ENCODE measurements at regions not wholly inside any gene's neighbourhood (a gene's known extent, or its start where the extent isn't known, plus 50 kb on each side); places are given as distances from the start of the nearest gene placed in this dataset.
A peak's percentile ranks its signal among the peaks of the same experiment; 100 is the strongest.

GRCh38 chr6:163655217-163656121 lies 241.0 kb downstream of the QKI start:
- in situ Hi-C loops (cut with MboI) (no loop called here), intact Hi-C loops (cut with micrococcal nuclease) (loop anchor here (1.0 to 10.0 kb wide), 2 partner anchors 301 to 449 kb away; no protein-coding TSS in a partner anchor)
- H3K27me3 ChIP-seq (ENCODE audit: control insufficient read depth in 2 of 2, insufficient read depth in 2 of 2, low read length in 2 of 2) = peaks cover 4 to 14% of the 10 kb centered on the region in 2 experiments
- no peak overlapping the region for H3K9ac ChIP-seq (ENCODE audit: insufficient read depth in 1 of 2, low read depth in 2 of 2, low read length in 2 of 2)
- ChIA-PET CTCF (ENCODE audit: low intra/inter-chr PET ratio) (no interaction called here), POLR2A (no interaction called here)
- no peaks in the 10 kb centered on the region for H4K20me1 ChIP-seq (replicated peaks; ENCODE audit: control insufficient read depth, insufficient read depth, low read length)
- no peak overlapping the region for H3K4me3 ChIP-seq
- no peak overlapping the region for H3K27ac ChIP-seq (ENCODE audit: extremely low read depth, low read depth, low read length)
- DNase-seq (ENCODE audit: extremely low read depth in 1 of 4, low spot score in 3 of 4) = peak in 1 of 4 experiments; percentile 17
- no peaks in the 10 kb centered on the region for H3K9me3 ChIP-seq (replicated peaks; ENCODE audit: control insufficient read depth, insufficient read depth, low read depth, low read length)
- no peaks in the 10 kb centered on the region for H3K9me1 ChIP-seq (ENCODE audit: control insufficient read depth, insufficient read depth, low read length)
- H3K4me1 ChIP-seq (replicated peaks in 1 of 2; ENCODE audit: control insufficient read depth in 2 of 2, insufficient read depth in 2 of 2, low read length in 2 of 2) = no peaks in the 10 kb centered on the region
- FAIRE-seq = no peak
- peak; percentile 77 for ATAC-seq
- H2AFZ ChIP-seq (ENCODE audit: low read depth, low read length) = no peak overlapping the region
- H3K79me2 ChIP-seq (ENCODE audit: control insufficient read depth, insufficient read depth, low read length) = no peaks in the 10 kb centered on the region
- BruUV-seq (replicated peaks) = no TSS peak
- H3K36me3 ChIP-seq (ENCODE audit: control insufficient read depth, insufficient read depth, low read length) = no peaks in the 10 kb centered on the region
- 5% methylated on average over 7 of the region's 7 CpGs for WGBS (ENCODE audit: insufficient coverage, low coverage, missing lambda C conversion rate)
- H3K4me2 ChIP-seq (ENCODE audit: insufficient read depth, low read length) = no peak overlapping the region
- TF ChIP-seq RAD21 (CRISPR knock-in tag; conservative IDR thresholded peaks at IDR 0.05 in 1 of 2, IDR thresholded peaks at IDR 0.05 in 1 of 2) = peak; percentile 35 to 55
- peak; percentile 52 for TF ChIP-seq RBM25 (IDR thresholded peaks at IDR 0.05; ENCODE audit: low read depth, low read length, severe bottlenecking)
- TF ChIP-seq SMC3 (conservative IDR thresholded peaks at IDR 0.05; ENCODE audit: insufficient read depth, low read depth, low read length) = peak; percentile 27; the same call in 1 of the 2 replicates
- 0 out of 2 replicates have a peak, but pooled peaks have one; percentile 11 for TF ChIP-seq C11orf30 (IDR thresholded peaks at IDR 0.05; ENCODE audit: low read depth)
- peak; percentile 97 for TF ChIP-seq ZNF134 (CRISPR knock-in tag; conservative IDR thresholded peaks at IDR 0.05)
- no peak for TF ChIP-seq ZNF175 (CRISPR knock-in tag; IDR thresholded peaks at IDR 0.05; ENCODE audit: low read depth)
- TF ChIP-seq REST (IDR thresholded peaks at IDR 0.05; ENCODE audit: borderline replicate concordance) = peak; percentile 21; the same call in 1 of the 2 replicates
- TF ChIP-seq REST (CRISPR knock-in tag; IDR thresholded peaks at IDR 0.05; ENCODE audit: low read depth) = no peak
- no peak for TF ChIP-seq FOXA1 (IDR thresholded peaks at IDR 0.05; ENCODE audit: borderline replicate concordance)
- peak; percentile 22 to 45 (median 38); a peak in 4 of 6 replicates for TF ChIP-seq CTCF (IDR thresholded peaks at IDR 0.05 in 2 of 3, conservative IDR thresholded peaks at IDR 0.05 in 1 of 3; ENCODE audit: insufficient read depth in 2 of 3, low read depth in 1 of 3, low read length in 3 of 3)
- no peak for TF ChIP-seq ZNF253 (CRISPR knock-in tag; conservative IDR thresholded peaks at IDR 0.05)
- peak; percentile 57 for TF ChIP-seq ZNF316 (IDR thresholded peaks at IDR 0.05)

All from K562 (cell line).